GM18519 (cell line): ENCODE measurements at regions not wholly inside any gene's neighbourhood (a gene's known extent, or its start where the extent isn't known, plus 50 kb on each side); places are given as distances from the start of the nearest gene placed in this dataset.
"Not testable (repeated sequence)": the region's sequence is repeated elsewhere in the genome, so short reads cannot be mapped to it uniquely, and the experiment has no call there.

Experiments used
- ATAC-seq: cut with Tn5 transposase; IDR thresholded peaks from one replicate; pipeline ENCODE4 v1.9.1; 2021; ENCODE audit warnings: mild to moderate bottlenecking, moderate library complexity; ENCODE audit not compliant: unreplicated experiment, low FRiP score

DNA sequence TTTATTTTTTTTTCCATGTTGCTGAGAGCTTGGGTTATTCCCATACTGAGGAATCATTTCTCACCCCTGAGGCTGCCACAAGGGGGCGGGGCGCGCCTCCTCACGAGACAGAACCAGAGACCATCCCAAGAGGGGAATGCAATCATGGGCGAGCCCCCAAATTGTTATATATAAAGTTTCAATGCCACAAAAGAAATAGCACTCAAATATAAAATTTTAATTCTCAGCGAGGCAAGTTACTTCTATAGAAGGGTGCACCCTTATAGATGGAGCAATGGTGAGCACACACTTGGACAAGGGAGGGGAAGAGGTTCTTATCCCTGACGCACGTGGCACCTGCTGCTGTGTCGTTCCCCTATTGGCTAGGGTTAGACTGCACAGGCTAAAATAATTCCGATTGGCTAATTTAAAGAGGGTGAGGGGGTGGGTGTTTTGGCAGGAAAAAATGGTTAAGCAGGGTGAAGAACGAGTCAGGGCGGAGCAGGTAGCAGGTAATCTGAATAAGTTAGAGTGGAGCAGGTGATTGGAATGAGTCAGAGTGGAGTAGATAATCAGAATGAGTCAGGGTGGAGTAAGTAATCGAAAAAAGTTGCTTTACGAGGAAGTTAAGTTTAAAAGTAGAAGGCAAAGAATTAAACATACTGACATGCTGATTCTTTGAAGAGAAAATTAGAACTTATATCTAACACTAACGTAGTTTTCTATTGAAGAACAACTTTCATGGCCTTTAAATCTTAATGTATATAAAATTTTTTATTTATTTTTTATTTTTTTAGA is 177.5 kb downstream of the MTCL1 start:
- no peak for ATAC-seq

DNA sequence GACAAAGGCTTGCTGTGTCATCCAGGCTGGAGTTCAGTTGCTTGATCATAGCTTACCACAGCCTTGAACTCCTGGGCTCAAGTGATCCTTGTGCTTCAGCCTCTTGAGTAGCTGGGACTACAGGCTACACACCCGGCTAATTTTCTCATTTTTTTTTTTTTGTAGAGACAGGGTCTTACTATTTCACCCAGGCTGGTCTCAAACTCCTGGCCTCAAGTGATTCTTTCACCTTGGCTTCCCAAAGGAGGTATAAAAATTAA is 178.0 kb downstream of the MTCL1 start:
- ATAC-seq = no peak

DNA sequence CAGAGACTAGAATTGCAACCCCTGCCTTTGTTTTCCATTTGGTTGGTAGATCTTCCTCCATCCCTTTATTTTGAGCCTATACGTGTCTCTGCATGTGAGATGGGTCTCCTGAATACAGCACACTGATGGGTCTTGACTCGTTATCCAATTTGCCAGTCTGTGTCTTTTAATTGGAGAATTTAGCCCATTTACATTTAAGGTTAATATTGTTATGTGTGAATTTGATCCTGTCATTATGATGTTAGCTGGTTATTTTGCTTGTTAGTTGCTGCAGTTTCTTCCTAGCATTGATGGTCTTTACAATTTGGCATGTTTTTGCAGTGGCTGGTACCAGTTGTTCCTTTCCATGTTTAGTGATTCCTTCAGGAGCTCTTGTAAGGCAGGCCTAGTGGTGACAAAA is 182.5 kb downstream of the MTCL1 start:
- not testable (repeated sequence) for ATAC-seq

DNA sequence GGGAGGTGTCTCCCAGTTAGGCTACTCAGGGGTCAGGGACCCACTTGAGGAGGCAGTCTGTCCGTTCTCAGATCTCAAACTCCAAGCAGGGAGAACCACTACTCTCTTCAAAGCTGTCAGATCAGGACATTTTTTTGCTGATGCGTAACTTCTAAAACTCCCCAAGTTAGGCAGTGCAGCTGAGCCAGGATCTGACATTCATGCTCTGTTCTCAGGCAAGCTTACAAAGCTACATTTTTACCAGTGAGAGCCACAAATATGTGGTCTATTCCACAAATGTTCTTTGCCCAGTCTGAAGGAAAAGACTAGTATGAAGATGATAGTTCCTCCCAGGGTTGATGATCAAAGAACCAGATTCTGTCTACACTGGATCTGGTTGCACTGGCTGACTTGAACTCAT is 184.1 kb downstream of the MTCL1 start:
- no peak for ATAC-seq

DNA sequence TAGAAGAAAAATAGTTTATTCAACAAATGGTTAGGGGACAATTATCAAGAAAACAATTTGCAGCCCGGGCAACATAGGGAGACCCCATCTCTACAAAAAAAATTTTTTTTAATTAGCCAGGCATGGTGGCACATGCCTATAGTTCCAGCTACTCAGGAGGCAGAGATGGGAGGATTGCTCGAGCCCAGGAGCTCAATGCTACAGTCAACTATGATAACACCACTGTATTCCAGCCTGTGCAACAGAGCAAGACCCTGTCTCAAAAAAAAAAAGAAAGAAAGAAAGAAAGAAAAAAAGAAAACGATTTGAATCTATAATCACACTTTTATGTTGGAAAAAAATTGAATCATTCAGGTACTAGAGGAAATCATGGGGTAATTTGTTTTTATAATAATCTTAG is 185.1 kb downstream of the MTCL1 start:
- not testable (repeated sequence) for ATAC-seq

DNA sequence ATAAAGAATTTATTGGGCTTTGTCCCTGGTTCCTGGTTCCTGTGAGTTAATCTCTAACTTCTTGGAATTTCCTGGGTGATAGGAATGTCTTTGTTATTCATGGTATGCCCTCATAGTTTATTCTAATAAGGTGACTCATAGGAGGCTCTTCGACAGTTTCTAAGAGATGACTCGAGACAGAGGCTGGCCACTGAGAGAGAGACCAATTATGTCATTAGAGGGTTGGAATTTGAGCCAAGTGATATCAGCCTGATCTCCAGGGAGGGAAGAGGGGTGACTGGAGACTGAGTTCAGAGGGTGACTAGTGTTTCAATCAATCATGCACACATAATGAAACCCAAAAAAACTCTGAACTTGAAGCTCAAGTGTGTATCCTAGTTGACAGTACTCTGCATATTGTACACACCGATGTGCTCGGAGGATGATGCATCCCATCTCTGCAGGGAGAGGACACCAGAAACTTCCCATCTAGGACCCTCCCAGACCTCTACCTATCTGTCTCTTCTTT is 185.7 kb downstream of the MTCL1 start:
- ATAC-seq = no peak

DNA sequence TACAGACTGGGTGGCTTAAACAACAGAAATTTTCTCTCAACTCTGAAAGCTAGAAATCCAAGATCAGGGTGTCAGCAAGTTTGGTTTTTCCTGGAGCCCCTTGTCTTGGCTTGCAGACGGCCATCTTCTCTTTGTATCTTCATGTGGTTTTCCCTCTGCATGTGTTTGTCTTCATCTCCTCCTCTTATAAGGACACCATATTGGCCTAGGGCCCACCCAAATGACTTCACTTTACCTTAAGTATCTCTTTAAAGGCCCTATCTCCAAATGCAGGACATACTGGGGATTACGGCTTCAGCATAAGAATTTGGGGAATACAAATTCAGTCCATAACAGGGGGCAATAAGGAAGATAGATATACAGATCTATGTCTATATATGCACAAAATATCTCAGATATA is 187.9 kb downstream of the MTCL1 start:
- ATAC-seq = no peak

DNA sequence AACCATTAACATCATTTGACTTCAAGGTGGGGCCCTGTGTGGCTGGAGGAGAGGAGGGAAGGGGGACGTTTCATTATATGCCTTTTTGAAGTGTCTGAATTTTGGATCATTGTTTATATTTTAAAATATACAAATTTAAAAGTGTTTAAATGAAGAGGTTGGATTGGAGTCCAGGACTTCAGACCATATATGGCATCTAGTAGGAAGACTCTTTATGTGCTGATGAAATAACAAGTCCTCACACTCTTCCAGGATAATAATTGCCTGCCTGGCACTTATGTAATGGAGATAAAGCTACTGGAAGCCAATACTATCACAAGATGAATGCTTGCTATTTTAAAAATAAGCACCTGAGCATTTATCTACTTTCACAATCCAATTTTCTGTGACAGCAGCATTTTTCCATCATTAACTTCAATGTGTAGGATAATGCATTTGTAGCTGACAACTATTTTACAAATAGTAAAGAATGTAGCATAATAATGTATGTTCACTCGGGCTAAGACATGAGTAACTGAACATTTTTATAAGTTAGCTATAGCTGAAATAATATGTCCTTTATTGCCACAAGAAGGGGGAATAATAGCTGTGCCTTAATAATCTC is 188.4 kb downstream of the MTCL1 start:
- ATAC-seq = no peak

DNA sequence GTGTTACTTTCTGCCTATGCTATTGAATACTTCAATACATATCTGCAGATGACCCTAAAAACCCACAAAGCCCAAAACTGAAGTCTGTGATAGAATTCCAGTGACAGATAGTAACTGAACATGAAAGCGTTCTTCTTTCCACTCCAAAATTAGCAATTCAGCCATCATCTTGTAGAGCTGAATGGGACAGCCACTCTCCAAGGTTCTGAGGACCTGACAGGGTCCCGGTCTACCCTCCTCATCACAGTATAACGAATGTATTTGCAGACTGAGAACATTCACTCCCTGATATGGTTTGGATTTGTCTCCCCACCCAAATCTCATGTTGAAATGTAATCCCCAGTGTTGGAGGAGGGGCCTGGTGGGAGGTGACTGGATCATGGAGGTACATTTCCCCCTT is 189.5 kb downstream of the MTCL1 start:
- ATAC-seq = no peak

DNA sequence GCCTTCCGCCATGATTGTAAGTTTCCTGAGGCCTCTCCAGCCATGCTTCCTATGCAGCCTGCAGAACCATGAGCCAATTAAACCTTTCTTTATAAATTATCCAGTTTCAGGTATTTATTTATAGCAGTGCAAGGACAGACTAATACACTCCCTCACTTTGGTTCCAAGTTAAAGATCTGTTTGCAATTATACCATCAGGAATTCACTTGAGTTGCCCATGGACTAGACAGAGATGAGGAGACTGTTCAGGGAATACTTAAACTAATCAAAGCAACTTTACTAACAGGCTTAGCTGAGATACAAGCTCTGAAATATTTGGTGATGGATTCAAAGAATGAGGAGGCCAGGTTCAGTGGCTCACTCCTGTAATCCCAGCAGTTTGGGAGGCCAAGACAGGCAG is 190.0 kb downstream of the MTCL1 start:
- ATAC-seq = no peak

DNA sequence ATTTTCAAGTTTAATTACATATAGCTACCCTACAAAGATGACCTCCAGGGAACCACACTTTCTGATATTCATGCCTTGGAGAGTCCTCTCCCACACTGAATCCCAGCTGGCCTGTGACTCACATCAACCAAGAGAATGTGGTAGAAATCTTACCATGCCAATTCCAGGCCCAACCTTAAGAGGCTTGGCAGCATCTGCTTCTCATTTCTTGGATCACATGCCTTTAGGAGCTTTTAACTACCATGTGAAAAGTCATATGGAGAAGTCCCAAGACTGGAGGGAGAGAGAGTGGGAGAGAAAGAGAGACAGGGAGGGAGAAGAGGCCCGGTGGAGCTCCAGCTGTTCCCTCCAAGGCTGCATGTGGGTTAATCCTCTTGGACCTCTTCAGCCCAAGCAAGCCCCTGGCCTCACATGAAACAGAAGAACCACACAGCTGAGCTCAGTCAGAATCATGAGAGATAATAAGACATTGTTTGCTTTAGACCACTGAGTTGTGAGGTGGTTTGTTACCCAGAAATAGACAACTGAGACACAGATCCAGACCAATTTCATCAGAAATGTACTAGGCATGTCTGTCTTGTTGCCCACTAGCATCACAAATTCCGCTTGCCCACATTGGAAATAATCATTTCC is 190.7 kb downstream of the MTCL1 start:
- ATAC-seq = no peak

DNA sequence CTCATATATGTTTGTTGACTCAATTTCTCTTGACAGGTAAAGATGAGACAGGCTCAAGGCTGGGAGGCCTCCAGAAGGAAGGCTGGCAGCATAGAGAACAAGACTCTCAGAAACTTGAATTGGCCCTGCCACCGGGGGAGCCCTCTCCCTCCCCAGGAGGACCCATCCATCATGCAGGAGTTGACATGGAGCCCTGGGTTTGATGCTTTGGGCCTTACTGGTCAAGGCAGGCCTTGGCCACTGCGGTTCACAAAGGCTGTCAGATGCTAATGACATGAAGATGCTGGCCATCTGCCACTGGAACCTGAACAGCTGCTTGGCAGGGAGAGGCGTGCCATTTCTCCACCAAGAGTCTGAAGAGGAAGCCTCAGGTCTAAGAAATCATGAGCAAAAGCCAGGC is 193.6 kb downstream of the MTCL1 start:
- ATAC-seq = no peak

DNA sequence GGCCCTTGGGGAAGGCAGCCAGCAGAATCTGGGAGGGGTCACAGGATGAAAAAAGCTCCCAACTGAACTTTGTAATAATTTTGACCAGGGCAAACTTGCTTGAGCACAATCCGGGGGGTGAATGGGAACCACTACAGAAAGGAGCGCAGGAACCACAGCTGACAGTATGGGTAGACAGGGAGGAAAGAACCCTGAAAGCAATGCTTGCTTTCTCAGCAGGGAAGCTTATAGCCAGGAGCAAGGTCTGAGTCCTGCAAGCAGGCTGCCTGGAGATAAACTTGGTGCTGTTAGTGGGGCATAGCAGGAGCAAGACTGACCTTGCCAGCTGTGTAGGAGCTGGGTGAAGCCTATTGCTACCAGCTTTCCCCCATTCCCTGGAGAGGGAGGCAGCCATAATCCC is 195.2 kb downstream of the MTCL1 start:
- ATAC-seq = no peak

DNA sequence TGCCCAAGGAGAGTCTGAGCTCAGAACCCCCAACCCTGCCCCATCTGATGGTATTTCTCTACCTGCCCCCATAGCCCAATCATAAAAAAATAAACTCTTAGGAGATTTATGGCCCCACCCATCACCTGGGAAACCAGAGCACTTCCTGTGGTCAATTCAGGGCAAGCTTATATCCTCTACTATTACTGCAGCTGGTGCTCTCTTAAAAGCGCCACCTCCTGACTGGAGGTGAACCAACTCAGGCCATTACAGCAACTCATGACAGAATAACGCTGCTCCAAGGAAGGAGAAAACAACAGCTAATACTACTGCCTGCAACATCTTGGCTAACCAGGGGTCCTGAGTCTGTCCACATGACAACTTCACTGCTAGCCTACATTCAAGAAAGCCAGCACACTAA is 195.7 kb downstream of the MTCL1 start:
- ATAC-seq = no peak

DNA sequence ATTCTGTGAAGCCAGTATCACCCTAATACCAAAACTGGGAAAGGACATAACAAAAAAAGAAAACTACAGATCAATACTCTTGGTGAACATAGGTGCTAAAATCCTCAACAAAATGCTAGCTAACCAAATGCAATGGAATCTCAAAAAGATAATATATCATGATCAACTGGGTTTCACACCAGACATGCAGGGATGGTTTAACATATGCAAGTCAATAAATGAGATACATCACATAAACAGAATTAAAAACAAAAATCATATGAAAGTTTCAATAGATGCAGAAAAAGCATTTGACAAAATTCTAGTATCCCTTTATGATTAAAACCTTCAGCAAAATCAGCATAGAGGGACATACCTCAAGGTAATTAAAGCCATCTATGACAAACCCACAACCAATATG is 198.2 kb upstream of the NDUFV2 start:
- ATAC-seq = no peak

DNA sequence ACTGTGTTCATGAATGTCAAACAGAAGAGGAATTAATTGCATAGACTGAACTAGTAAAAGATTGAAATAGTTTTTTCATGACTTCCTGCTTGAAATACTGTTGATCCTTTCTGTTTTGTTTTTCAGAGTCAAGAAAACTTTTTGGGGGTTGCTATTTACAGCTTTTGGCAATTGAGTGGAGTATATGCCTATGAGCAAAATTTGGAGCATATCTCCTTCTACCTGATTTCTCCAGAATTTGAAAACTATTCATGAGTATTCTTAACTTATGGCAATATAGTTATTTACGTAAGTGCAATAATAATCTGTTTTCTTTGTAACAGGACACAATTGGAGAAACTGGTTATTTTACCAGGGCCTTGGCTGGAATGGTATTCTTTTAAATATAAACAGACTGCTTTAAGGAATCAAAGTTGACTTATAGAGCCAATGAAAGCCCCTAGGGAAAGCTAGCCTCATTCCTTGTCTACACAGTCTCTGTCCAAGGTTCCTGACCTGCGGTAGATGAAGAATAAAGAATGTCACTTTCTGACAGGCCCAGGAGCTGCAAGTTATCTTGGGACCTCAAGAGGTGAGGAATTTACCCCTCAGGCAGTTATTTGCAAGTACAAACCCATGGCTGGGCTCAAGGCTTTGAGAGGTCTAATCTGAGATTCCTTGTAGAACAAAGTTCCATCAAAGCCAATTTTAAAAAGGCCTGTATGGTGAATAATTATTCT is 193.5 kb upstream of the NDUFV2 start:
- no peak for ATAC-seq

DNA sequence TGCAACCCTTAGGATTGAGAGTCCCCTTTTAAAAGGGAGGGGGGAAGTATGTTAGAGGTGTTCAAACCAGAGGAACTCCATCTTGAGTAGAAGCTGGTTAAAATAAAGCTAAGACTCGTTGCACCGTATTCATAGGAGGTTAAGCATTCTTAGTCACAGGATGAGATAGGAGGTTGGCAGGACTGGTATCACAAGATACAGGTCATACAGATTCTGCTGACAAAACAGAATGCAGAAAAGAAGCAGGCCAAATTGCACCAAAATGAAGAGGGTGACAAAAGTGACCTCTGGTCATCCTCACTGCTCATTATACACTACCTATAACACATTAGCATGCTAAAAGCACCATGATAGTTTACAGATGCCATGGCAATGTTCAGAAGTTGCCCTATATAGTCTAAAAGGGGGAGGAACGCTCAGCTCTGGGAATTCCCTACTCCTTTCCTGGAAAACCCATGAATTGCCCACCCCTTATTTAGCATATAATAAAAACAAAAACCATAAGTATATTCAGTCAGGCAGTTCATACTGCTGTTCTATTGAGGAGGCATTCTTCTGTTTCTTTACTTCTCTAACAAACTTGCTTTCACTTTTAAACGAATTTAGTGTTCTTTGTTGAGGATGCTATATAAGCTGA is 192.2 kb upstream of the NDUFV2 start:
- no peak for ATAC-seq

DNA sequence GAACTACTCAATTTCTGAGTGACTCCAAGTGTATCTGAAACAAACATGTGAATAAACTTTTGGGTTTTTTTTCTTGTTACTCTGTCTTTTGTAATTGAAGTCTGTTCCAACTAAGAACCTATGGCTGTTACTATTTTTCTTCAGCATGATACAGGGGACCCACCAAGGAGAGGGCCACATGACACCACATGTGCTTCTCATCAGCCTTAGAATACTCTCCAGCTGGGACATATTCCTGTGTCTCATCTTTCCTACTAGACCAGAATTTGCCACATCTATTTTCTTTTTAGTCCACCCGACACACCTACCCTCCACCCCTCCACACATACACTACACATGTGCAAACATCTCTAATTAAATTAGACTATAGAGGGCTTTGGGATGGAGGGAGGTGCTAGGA is 191.7 kb upstream of the NDUFV2 start:
- ATAC-seq = no peak

DNA sequence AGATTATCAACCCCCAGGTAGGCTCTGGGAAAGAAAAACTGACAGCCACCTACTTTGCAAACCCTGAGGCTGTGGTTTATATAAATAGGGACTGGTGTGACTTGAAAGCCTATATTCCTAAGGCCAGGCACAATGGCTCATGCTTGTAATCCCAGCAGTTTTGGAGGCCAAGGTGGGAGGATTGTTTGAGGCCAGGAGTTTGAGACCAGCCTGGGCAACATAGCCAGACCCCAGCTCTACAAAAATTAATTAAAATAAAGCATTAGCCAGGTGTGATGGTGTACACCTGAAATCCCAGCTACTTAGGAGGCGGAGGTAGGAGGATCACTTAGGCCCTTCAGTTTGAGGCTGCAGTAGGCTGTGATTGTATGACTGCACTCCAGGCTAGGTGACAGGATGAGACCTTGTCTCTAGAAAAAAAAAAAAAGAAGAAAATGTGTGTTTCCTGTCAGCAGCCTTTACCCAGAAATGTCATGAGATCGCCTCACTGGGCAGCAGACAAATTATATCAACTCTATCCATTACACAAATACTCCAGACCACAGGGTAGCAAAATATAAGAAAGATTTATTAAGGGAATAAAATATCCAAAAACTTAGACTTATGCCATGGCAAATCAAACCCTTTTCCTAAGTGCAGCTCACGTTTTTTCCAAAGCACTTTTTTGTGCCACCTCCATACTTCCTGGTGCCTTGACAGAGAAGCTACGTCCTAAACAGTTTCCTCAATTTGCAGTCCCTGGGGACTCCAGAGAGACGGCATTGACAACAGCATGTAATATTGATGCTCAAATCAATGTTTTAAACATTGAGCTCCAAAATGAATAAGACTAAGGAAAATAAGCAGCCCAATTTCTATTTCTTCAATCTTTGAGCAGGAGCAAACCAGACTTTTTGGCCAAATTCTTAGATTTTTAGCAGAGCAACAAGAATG is 190.8 kb upstream of the NDUFV2 start:
- no peak for ATAC-seq
